ENCODE measurements at regions not wholly inside any gene's neighbourhood (a gene's known extent, or its start where the extent isn't known, plus 50 kb on each side); places are given as distances from the start of the nearest gene placed in this dataset.

DNA sequence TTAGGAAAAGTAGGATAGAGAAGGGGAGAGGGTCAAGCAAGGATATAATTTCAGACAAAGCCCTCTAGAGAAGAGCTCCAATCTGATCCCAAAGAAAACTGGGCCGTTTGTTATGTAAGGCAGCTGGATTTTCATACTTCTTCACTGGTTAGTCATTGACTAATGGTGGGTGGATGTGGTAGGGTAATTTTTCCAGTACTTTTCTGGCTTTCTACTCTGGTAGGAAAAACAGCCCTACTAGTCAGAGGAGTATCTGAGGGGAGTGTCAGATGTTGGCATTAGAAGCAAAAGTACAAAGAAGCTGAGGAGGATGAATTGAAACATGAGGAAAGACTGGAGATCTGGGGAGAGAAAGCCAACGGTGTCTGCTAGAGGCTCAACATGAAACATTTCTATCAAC lies 145.3 kb downstream of the TNFSF18 start:
- WGBS (ENCODE audit: extremely low coverage, insufficient read length, low lambda C conversion rate) = no CpG with 5 or more reads among the region's 2 CpGs
- H3K79me1 ChIP-seq (ENCODE audit: insufficient read depth, low read depth, low read length, poor library complexity, severe bottlenecking) = no peaks in the 10 kb centered on the region
- H2BK20ac ChIP-seq (ENCODE audit: low read depth, low read length, poor library complexity, severe bottlenecking) = no peak overlapping the region
- H3K79me2 ChIP-seq (ENCODE audit: insufficient read depth, low read length) = no peaks in the 10 kb centered on the region
- Mint-ChIP-seq H3K9me3 (peaks cover 6 to 12% of the 10 kb centered on the region in 2 experiments; a peak in 3 of 5 replicates), H3K27ac (no peak overlapping the region; a peak in 1 of 7 replicates), H3K4me3 (no peak overlapping the region), H3K4me1 (peaks cover 0 to 6% of the 10 kb centered on the region in 2 experiments; a peak in 1 of 4 replicates), H3K27me3 (ENCODE audit: low read depth) (no peaks in the 10 kb centered on the region), H3K36me3 (ENCODE audit: insufficient read depth in 1 of 3, low read depth in 3 of 3) (peaks cover 0 to 11% (median 3%) of the 10 kb centered on the region in 3 experiments; a peak in 2 of 7 replicates)
- H3K23ac ChIP-seq (ENCODE audit: insufficient read length, low read depth, low read length) = no peak overlapping the region
- H3K27me3 ChIP-seq (ENCODE audit: insufficient read depth, low read length) = no peaks in the 10 kb centered on the region
- H2BK12ac ChIP-seq (ENCODE audit: insufficient read length, low read depth, low read length) = no peak overlapping the region
- H3T11ph ChIP-seq (ENCODE audit: low read length) = no peak overlapping the region
- no peak overlapping the region for H3K4me2 ChIP-seq (ENCODE audit: insufficient read depth, insufficient read length, low read length)
- H3K23me2 ChIP-seq (ENCODE audit: insufficient read length, low read depth, low read length, poor library complexity, severe bottlenecking) = no peaks in the 10 kb centered on the region
- no peak overlapping the region for H3K4ac ChIP-seq (ENCODE audit: low read depth, low read length)
- H4K8ac ChIP-seq (replicated peaks; ENCODE audit: insufficient read length, low read depth, low read length) = no peak overlapping the region
- TF ChIP-seq CTCF (conservative IDR thresholded peaks at IDR 0.05) = no peak
- DNase-seq = no peak
- no peak overlapping the region for H4K5ac ChIP-seq (ENCODE audit: insufficient read length, low read depth, low read length)
- no peak overlapping the region for H3K27ac ChIP-seq (ENCODE audit: insufficient read length, low read depth, low read length)
- H2AFZ ChIP-seq (ENCODE audit: low read length) = no peak overlapping the region
- H3K56ac ChIP-seq (ENCODE audit: insufficient read length, low read depth, low read length) = no peak overlapping the region
- no peaks in the 10 kb centered on the region for H3K4me1 ChIP-seq (ENCODE audit: insufficient read depth, low read length)
- no peak overlapping the region for H2AK5ac ChIP-seq (ENCODE audit: insufficient read length, low read length)
- no peaks in the 10 kb centered on the region for H4K20me1 ChIP-seq (ENCODE audit: control insufficient read depth, insufficient read depth, insufficient read length)
- H3K9me3 ChIP-seq (ENCODE audit: control insufficient read depth, low read depth, low read length) = no peaks in the 10 kb centered on the region
- H3K9ac ChIP-seq (ENCODE audit: extremely low read depth, insufficient read length, low read length) = no peak overlapping the region
- H2BK15ac ChIP-seq (ENCODE audit: low read depth, low read length) = no peak overlapping the region
- H4K91ac ChIP-seq (ENCODE audit: insufficient read length, low read depth, low read length) = no peak overlapping the region
- no peak overlapping the region for H2BK5ac ChIP-seq (ENCODE audit: insufficient read length, low read length)
- H2BK120ac ChIP-seq (ENCODE audit: low read depth, low read length, poor library complexity, severe bottlenecking) = no peak overlapping the region
- no peak overlapping the region for H3K14ac ChIP-seq (ENCODE audit: insufficient read depth, low read length)
- no peak overlapping the region for H3K18ac ChIP-seq (ENCODE audit: insufficient read length, low read depth, low read length)

Measured in H9 (cell line).